HL-60 (cell line): ENCODE measurements at regions not wholly inside any gene's neighbourhood (a gene's known extent, or its start where the extent isn't known, plus 50 kb on each side); places are given as distances from the start of the nearest gene placed in this dataset.

ENCODE experiments used
- CTCF ChIP-seq: IDR thresholded peaks from one replicate; pipeline ENCODE4 v1.5.1; 2011; ENCODE audit warnings: low read length, control low read depth, inconsistent platforms; ENCODE audit not compliant: insufficient read depth
- POLR2AphosphoS5 ChIP-seq: IDR thresholded peaks from 2 replicates; pipeline ENCODE4 v1.6.1; 2012; ENCODE audit warnings: low read depth

- TF ChIP-seq CTCF (no peak), POLR2AphosphoS5 (no peak)
Observed at GRCh38 chr2:219989744-219990143, 362.3 kb downstream of the SLC4A3 start.
